ENCODE measurements at regions not wholly inside any gene's neighbourhood (a gene's known extent, or its start where the extent isn't known, plus 50 kb on each side); places are given as distances from the start of the nearest gene placed in this dataset.
A peak's percentile ranks its signal among the peaks of the same experiment; 100 is the strongest.

DNA sequence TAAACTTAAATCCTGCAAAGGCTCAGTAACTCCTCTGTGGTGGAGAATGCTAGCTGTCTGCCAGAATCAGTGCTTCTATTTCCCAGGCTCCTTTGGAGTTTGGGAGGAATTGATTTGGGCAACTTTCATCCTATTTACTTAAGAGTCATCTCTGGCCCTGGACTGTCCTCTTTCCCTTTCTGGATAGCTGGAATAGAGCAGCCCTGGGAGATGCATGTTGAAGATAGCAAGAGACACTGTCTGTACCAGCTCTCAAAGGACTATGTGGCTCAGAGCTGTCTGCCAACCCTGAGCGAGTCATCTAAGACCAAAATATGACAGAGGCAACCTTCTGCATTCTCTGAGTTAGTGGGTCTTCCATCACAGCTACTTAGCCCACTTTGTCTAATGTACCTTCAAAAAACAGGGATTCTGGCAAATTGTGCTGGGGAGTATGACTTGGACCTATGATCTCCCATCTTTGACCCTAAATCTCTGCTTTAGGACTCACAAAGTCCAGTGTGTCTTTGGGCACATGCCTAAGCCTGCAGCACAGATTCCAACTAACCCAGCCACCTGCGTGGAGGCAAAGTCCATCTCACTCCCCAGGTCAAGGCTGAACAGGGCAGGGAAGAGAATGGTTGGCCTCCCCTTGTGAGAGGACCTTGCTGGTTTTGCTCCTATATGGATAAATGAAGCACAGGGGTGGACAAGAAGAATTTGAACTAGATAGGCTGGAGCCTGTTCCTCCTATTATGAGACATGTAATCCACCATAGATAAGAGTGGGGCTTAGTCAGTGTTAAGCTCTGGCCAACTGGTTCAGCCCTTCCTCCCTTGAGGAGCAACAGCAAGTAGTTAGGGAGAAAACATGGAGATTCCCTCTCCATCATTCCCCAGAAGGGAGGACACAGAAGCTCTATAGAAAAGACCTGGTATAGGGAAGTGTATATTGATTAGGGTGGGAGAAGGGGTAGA is 99.1 kb upstream of the PELI1 start:
- DNase-seq (ENCODE audit: low read depth in 1 of 2, low spot score in 2 of 2), result peak in 1 of 2 experiments; percentile 22
- Histone ChIP-seq H2BK120ac (replicated peaks; ENCODE audit: low read depth, low read length) (no peak overlapping the region), H3K36me3 (ENCODE audit: control insufficient read depth in 2 of 4, insufficient read depth in 4 of 4, low read length in 3 of 4) (no peaks in the 10 kb centered on the region; a peak in 1 of 8 replicates), H3K79me2 (ENCODE audit: control insufficient read depth in 1 of 2, insufficient read depth in 2 of 2, low read length in 2 of 2) (peaks cover 0 to 49% of the 10 kb centered on the region in 2 experiments; a peak in 3 of 4 replicates), H3K4me2 (ENCODE audit: insufficient read depth in 1 of 2, low read depth in 2 of 2, low read length in 2 of 2) (no peak overlapping the region), H4K5ac (ENCODE audit: insufficient read length, low read depth, low read length) (no peak overlapping the region), H3K18ac (ENCODE audit: extremely low read depth, low read length) (no peak overlapping the region), H4K91ac (replicated peaks; ENCODE audit: insufficient read length, low read length) (no peak overlapping the region), H2AFZ (ENCODE audit: low read length) (no peak overlapping the region), H3K9ac (replicated peaks in 1 of 4; ENCODE audit: extremely low read depth in 1 of 4, low read depth in 3 of 4, low read length in 3 of 4) (no peak overlapping the region), H3K14ac (ENCODE audit: insufficient read length) (no peak overlapping the region), H2BK5ac (ENCODE audit: low read depth, low read length) (no peak overlapping the region), H3K23me2 (ENCODE audit: low read depth, low read length) (no peaks in the 10 kb centered on the region), H2BK20ac (ENCODE audit: low read length) (no peak overlapping the region), H3K79me1 (ENCODE audit: low read depth, low read length) (peaks cover 2% of the 10 kb centered on the region; the same call in 1 of the 2 replicates), H3K27ac (ENCODE audit: low read depth, low read length) (no peak overlapping the region), H3K27me3 (replicated peaks in 1 of 4; ENCODE audit: control insufficient read depth in 3 of 4, extremely low read depth in 1 of 4, insufficient read depth in 3 of 4, low read length in 3 of 4) (no peaks in the 10 kb centered on the region), H3K56ac (replicated peaks; ENCODE audit: insufficient read length, low read depth, low read length) (no peak overlapping the region), H3K23ac (ENCODE audit: insufficient read length) (no peak overlapping the region), H3K9me3 (ENCODE audit: insufficient read depth in 2 of 2, low read depth in 1 of 2, low read length in 1 of 2) (no peaks in the 10 kb centered on the region), H3K4me1 (replicated peaks in 1 of 4; ENCODE audit: control insufficient read depth in 3 of 4, insufficient read depth in 4 of 4, low read length in 3 of 4) (peaks cover 0 to 18% (median 6%) of the 10 kb centered on the region in 4 experiments; a peak in 3 of 7 replicates), H2BK12ac (ENCODE audit: low read depth, low read length) (no peak overlapping the region), H3K4me3 (ENCODE audit: extremely low read depth in 1 of 4, insufficient read depth in 2 of 4, low read depth in 3 of 4, low read length in 4 of 4) (no peak overlapping the region), H4K8ac (ENCODE audit: extremely low read depth, insufficient read depth, low read length) (no peak overlapping the region), H3K4ac (replicated peaks; ENCODE audit: insufficient read length, low read depth, low read length) (no peak overlapping the region), H2BK15ac (ENCODE audit: low read length) (no peak overlapping the region), H4K20me1 (replicated peaks in 1 of 2; ENCODE audit: control insufficient read depth in 1 of 2, insufficient read depth in 2 of 2, low read length in 2 of 2) (no peaks in the 10 kb centered on the region), H2AK5ac (ENCODE audit: low read depth, low read length) (no peak overlapping the region)
- WGBS, 2 experiments (ENCODE audit: extremely low coverage in 1 of 2, insufficient coverage in 1 of 2, insufficient read length in 1 of 2, insufficient replicate concordance in 2 of 2, low coverage in 1 of 2, low lambda C conversion rate in 2 of 2, missing lambda C conversion rate in 1 of 2), result 89% methylated on average over 2 of the region's 2 CpGs; no CpG with 5 or more reads in 1 of the 2 experiments
- FAIRE-seq, result no peak
- ChIA-PET CTCF (ENCODE audit: partially characterized antibody) (interaction anchor here (0.6 to 2.7 kb wide), 4 partner anchors 26 to 68 kb away, joined by 3 to 6 read pairs (median 4); no protein-coding TSS in a partner anchor), POLR2A (ENCODE audit: partially characterized antibody) (interaction anchor here (0.5 to 3.9 kb wide), 5 partner anchors 8 to 79 kb away, joined by 3 to 22 read pairs (median 3); no protein-coding TSS in a partner anchor)
- TF ChIP-seq TEAD4 (IDR thresholded peaks at IDR 0.05; ENCODE audit: low read depth, low read length), result no peak
- TF ChIP-seq, protein P1, sequence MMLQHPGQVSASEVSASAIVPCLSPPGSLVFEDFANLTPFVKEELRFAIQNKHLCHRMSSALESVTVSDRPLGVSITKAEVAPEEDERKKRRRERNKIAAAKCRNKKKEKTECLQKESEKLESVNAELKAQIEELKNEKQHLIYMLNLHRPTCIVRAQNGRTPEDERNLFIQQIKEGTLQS (IDR thresholded peaks at IDR 0.05; ENCODE audit: insufficient read depth, low read depth, low read length), result no peak
- TF ChIP-seq, protein P2, sequence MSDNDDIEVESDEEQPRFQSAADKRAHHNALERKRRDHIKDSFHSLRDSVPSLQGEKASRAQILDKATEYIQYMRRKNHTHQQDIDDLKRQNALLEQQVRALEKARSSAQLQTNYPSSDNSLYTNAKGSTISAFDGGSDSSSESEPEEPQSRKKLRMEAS (IDR thresholded peaks at IDR 0.05), result no peak
- no peak for TF ChIP-seq CREB1 (IDR thresholded peaks at IDR 0.05)
- no peak for TF ChIP-seq POU5F1 (IDR thresholded peaks at IDR 0.05; ENCODE audit: low read depth, low read length)
- no peak for TF ChIP-seq POLR2AphosphoS5 (IDR thresholded peaks at IDR 0.05; ENCODE audit: low read depth, low read length)
- TF ChIP-seq RXRA (IDR thresholded peaks at IDR 0.05; ENCODE audit: insufficient read depth, low read depth, low read length), result no peak
- TF ChIP-seq YY1 (IDR thresholded peaks at IDR 0.05; ENCODE audit: low read depth, low read length), result no peak
- TF ChIP-seq EP300 (IDR thresholded peaks at IDR 0.05; ENCODE audit: borderline replicate concordance in 1 of 2, low read depth in 2 of 2, low read length in 2 of 2), result no peak
- TF ChIP-seq BRCA1 (IDR thresholded peaks at IDR 0.05; ENCODE audit: low read depth, low read length), result no peak
- TF ChIP-seq TBP (IDR thresholded peaks at IDR 0.05; ENCODE audit: low read depth, low read length), result no peak
- no peak for TF ChIP-seq CHD1 (IDR thresholded peaks at IDR 0.05; ENCODE audit: low read depth, low read length)

Measured in H1 (cell line).